NCI-H146 (cell line): ENCODE measurements at regions not wholly inside any gene's neighbourhood (a gene's known extent, or its start where the extent isn't known, plus 50 kb on each side); places are given as distances from the start of the nearest gene placed in this dataset.
"Not testable (repeated sequence)": the region's sequence is repeated elsewhere in the genome, so short reads cannot be mapped to it uniquely, and the experiment has no call there.

Source experiments
- DNase-seq: peaks from one replicate; lab custom pipeline; 2025; lab: John Stamatoyannopoulos, UW

DNA sequence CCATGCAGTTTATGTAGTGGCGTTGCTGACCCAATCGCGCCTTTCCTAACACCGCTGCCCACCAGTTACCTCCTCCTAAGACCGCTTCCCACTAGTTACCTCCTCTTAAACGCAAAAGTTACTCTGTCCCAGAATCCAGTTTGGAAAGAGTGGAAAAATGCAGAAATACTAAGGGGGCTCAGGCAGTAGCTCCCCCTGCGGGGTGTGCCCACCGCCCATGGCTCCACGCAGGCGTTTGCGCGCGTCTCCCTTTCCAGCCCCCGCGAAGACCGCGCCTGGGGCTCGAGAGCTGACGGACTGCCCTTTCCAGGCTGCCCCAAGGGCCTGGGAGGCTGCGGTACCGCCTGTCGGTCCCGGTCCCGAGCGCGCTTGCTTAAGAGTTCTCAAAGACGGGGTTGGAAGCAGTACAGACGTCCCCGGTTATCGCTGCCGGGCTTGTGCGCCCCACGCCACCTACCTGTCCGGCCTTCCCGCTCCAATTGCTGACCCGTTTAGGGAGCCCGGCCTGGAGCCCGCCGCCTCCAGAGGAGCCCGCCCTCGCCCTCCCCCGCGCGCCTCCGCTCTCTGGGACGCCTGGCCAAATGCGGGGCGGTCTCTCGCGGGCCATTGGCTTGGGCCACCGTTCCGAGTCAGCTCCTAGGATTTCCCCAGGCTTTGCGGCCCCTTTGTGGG is 414.1 kb upstream of the ESRRG start:
- no peak for DNase-seq

DNA sequence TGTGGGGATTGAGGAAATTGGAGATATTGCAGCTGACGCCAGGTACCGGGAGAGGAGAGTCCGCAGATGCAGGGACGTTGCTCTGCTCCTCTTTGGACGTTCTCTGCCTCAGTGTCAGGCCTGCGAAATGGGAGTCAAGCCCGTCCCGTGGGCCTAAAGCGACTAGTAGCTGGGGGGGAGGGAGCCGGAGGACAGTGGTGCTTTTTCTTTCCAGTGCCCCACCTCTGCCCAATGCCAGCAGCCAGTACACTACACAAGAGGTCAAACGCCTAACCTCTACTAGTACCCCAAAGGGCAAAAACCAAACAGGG is 413.6 kb upstream of the ESRRG start:
- DNase-seq, result no peak

DNA sequence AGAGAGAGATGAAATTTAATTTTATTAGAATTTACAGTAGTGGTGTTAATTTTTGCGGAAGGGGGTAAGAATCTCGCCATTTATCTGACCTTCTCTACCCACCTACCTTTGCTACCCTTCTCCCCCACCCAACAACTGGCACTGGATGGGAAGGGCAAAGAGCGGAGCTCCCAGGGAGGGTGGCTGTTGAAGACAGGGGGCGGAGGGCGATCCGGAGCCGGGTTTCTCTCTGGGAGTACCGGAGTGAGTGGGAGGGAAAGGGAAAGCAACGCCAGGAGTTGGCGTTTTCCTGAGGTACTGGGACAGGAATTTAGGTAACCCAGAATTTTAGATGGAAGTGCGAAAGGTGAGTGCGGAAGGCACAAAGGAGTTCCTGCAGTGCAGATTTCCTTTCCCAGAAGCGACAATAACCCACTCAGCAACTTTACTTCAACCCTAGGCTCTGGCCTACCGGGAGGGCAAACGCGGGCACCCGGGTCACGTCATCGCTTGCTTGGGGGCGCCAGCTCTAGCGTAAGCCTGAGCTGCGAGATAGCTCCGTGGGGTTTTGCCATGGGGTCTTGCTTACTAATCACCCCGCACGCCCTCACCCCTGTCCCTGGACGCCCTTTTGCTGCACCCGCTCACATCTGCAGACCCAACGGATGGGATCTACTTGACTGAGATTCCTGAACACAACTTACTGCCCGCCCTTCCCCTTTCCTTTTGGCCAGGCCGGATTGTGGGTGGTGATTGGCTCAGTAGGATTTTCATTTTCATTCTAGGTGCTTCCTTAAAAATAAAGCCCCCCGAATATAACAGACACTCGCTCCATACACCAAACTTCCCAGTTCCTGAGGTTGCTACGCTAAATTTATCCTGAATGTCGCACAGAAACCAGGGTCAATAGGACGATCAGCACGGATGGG is 413.0 kb upstream of the ESRRG start:
- peak; percentile 27 for DNase-seq

DNA sequence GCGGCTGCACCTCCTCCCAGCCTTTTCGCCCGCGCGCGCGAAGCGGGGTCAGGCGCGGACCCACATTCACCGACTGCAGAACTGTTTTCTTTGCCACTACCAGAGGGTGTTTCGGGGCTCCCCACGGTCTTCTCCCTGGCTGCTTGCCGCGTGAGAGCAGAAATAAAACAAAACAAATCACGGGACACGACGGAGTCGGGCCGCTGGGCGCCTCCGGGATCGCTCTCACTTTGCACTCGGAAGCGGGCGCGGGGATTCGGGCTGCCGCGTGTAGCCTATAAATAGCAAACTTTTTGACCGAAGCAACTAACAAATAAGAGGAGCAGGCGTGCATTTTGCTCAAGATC is 412.3 kb upstream of the ESRRG start:
- DNase-seq, result peak; percentile 61

DNA sequence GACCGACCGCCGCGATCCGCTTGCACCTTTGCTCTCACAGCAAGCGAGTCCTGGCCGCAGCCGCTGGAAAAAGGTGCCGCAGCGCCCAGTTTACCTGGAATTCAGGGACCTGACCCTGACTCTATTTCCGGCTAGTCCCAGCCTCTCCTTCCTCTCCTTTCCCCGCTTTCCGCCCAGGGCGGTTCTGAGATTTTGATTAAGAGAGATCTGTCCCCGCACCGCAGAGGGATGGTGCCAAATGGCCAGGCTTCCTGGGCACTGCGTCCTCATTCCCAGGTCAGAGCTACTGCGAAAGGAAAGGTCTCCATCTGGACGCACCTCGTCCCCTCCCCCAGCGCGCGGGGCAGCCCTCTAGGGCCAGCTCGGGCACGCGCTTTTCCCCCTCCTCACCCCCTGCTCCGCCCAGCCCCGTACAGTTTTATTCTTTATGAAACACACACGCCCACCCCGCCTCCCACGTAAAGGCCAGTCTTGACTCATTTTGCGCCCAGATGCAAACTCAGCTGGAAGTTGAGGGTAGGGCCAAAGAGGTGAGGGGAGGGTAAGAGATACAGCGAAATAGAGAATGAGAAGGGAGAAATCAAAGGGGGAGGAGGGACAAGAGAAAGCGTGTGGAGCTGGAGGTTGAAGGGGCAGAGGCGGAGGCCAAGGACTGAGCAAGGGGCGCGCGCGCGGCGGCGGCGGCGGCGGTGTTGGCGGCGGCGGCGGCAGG is 411.8 kb upstream of the ESRRG start:
- peak; percentile 71 for DNase-seq

DNA sequence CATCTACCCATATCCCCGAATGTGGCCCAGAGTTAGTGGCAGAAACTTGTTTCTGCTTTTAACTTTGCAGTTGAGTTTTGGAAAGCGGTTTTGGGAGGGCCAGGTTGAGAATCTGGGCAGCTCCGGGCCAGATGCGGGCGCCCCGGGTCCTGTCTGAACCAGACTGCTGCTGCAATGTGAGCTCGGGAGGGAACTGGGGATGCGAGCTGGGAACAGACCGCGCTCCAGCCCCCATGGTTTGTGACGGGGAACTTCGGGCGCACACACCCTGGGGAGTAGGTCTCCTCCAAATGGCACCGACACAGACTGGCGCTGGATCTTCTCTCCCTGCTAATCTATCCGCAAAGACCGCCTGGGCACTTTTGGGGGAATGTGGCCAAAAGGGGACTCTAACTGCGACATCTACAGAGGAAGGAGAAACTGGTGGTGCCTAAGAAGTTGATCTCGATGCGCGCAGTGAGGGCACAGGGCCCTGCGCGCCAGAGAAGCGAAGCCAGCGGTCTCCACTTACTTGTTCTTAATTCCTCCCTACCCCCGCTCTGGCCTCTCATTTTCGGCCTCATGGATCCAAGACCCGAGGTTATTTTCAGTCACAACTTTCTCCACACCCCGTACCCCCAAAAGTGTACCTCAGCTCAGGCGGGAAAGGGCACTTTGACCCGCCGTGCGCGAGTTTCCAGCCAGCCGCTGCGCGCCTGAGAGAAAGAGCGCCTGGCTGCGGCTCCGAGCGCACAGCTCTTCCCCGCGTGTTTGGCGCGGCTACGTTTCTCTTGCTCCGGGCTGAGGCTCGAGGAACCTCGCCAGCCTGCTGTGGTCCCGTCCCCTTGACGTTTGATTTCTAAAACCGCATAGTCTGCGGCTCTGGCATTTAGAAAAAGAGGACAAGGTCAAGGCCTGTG is 411.0 kb upstream of the ESRRG start:
- DNase-seq, result no peak

DNA sequence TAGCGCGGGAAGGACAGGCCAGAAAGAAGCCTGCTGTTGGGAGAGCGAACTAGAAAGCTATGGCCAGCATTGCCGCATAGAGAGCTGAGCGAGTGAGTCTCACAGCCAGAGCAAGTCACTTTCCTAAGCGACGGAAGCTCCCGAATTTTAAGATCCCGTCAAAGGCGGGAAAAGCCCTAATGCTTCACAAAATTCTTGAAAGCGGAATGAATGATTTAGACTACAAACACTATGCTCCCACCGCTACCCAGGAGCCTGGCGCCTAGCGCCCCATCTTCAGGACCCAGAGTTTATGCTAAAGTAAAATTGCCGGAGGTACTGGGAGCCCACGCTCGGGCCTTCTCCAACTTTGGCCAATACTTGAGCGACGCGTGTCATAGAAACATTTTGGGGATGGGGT is 409.9 kb upstream of the ESRRG start:
- no peak for DNase-seq

DNA sequence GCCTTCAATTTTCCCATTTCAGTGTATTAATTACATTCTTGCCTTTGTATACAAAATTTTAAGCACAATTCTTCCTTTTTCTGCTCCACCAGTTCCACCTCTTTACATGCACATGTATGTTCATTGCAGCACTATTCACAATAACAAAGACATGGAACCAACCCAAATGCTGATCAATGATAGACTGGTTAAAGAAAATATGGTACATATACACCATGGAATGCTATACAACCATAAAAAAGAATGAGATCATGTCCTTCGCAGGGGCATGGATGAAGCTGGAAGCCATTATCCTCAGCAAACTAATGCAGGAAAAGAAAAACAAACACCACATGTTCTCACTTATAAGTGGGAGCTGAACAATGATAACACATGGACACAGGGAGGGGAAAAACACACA is 400.1 kb upstream of the ESRRG start:
- not testable (repeated sequence) for DNase-seq

DNA sequence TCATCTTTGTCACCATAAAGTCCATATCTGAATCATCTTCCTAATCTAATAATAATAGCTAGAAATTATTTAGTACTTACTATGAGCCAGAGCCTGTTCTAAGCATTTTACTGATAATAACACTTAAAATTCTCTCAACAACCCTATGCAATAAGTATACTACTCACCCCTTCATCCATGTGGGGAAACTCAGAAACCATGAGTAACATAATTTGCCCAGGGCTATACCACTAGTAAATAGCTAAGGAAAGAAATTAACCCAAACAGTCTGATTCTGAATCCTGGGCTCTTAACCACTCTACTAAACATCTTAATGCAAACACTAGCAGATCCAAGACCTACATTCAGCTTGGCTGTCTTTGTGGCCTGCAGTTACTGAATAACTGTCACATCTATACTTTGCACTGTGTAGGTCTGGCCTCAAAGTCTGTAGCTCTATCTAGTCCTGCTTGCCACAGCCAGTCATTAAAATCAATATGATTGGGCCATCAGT is 394.8 kb upstream of the ESRRG start:
- DNase-seq, result no peak

DNA sequence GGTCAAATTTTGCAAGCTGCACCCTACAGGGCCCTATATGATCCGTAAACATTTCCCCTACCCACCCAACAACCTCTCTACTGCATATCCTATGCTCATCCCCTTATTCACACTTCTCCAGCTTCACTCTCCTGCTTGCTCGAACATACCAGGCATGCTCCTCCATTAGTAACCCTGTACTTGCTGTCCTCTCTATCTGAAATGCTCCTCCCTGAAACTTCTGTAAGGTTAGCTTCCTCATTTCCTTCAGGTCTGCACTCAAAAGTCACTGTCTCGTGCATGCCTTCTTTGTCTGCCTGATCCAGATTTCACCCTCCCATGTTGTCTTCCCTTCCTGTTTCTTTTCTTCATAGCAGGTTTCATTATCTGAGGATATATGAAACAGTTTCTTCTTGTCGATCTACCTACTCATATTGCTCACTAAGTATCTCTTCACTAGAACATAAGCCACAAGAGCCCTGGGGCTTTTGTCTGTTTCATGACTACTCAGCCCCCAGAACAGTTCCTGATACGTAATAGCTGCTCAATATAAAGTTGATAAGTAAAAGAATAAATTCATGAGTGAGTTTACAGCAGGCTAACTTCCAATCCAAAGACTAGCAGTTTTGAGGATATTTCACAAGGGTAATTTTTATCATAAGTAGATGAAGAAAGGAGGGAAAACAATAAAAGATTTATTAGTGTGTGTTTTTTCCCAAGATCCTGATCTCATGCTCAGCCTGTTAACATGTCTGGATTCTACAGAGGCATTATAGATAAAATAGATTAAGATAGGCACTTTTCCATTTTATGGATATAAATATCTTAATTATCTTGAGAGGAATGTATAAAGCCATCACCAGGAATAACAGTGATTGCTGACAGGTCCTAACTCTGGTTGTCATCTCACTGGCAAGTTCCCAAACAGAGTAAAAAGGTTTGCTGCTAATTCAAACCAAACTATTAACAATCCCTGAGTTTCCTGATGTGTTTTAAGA is 392.5 kb upstream of the ESRRG start:
- DNase-seq, result no peak

DNA sequence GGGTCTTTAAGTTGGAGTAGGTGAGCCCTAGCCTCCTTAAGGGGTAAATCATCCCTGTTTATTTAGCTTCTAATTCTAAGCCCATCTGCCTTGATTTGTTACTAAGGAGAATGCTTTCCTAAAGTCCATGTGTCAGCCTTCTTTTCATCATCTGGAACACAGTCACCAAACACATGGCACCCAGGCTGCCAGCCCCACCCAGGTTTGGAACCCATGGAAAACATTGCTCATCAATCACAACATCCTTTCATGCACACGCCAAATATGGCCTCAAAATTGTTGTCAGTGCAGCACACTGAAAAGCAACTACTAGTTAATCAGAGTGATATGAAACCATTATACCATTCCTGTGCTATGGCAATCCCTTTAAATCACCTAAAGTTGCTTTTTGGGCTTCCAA is 386.7 kb upstream of the ESRRG start:
- DNase-seq, result no peak

DNA sequence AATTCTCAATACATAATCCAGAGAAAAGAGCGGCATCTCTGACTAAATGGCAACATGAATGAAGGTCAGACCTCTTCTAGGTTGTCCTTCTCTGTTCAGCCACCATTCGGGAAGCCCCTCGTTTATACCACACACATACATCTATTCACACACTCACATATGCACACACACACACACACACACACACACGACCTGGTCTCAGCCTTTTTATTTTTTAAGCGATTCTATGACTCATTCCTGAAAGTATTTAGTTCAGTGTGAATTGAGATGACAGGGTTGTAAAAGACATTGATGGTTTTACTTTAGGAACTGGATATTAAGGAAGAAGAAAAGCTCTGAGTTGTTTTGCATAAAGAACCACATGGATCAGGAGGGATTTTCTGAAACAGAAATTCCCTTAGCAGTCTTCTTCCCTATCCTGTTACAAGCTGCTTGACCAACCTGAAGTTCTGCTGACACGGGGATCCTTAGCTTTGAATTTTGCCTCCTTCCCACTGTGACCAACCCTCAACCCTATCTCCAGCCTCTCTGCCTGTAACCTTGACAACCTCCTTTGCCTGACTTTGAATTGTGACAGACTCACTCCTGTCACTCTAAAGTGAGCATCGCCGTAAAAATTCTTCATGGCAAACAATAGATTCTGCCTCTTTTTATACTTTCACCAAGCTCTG is 383.1 kb upstream of the ESRRG start:
- no peak for DNase-seq

DNA sequence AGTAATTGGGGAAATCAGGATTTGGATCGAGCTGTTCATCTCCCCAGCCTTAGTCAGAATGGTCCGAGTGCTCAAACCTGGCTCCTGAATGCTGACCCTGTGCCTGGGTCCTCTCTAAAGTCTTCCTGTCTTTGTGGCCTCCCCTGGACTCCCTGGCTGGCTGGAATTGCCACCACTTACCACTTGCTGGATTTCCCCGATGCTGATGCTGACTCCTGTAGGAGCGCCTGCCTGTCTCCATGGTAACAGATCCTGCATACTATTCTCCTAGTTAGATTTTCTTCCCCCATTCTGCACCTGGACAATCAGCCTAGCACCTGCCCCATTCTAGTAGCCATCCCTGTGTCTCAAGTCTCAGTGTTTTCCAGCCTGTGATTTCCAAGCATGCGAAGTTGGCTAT is 382.2 kb upstream of the ESRRG start:
- peak; percentile 79 for DNase-seq

DNA sequence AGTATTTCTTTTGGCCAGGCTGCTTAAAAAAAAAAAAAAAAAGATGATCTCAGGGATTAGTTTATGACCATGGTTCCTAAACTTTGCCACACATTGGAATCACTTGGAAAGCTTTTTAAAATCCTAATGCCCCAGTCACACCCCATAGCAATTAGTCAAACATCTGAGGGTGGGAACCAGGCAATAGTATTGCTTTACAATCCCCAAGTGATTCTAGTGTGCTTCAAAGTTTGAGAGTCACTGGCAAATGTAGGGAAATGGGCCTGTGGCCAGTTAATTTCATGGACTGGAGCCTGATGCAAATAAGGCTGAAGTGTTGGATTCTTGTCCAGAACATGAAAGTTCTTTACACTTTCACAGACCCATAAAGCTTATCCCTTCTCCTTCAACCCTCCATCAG is 374.6 kb upstream of the ESRRG start:
- no peak for DNase-seq

DNA sequence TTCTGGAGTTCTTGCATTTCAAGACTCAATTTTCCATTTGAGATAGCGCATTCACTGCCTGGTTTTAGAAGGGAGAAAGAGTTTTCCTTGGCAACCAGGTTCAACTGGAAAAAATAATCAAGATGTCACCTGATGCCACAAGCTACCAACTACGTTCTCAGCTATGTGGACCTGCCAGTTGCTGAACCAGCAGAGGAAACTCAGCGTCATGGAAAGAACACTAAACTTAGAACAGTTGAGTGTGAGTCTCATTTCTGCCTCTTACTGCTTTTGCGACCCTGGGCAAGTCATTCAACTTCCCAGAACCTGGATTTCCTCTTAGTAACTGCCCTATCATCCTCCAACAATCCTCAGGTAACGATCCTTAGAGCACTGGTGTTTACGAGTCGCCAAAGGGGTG is 373.0 kb upstream of the ESRRG start:
- DNase-seq, result no peak

DNA sequence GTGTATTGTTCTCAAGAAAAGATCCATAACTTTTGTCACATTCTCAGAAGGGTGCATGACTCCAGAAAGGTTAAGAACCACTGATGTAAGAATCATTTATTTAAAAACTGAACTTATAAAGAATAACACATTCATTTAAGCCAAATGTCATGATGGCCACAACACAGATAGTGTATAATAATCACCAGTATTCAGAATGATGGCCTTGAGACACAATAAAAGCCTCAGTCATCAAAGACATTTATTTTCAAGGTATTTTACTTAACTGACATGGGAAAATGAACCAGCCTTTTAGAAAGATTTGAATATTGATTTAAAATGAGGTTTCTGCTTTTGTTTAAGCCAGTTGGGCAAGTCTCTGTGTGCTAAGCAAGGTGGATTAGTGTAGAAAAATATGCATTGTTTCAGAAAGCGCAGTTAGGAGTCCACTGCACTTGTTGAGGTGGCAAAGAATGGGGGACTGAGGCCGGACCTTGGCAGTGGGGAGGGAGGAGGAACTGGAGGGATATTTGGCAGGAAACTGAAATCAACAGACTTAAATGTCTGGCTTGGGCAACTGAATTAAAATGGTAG is 371.9 kb upstream of the ESRRG start:
- DNase-seq, result no peak

DNA sequence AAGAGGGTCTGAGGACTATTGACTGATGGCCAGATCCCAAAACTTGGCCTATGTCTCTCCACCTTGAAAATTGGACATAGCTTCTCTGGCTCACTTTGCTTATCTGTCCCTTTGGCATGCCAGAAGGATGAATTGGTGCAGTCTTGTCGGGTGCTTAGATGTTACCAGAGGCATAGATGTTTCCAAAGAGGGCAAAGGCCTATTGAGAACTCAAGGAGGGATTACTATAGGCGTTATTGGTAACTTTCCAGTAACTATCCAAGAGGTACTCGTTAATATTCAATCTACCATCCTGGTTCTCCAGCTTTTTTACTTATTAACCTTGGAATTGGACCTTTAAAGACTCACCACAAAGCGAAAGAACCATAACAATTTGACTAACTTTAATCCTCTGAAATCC is 368.3 kb upstream of the ESRRG start:
- DNase-seq, result no peak

DNA sequence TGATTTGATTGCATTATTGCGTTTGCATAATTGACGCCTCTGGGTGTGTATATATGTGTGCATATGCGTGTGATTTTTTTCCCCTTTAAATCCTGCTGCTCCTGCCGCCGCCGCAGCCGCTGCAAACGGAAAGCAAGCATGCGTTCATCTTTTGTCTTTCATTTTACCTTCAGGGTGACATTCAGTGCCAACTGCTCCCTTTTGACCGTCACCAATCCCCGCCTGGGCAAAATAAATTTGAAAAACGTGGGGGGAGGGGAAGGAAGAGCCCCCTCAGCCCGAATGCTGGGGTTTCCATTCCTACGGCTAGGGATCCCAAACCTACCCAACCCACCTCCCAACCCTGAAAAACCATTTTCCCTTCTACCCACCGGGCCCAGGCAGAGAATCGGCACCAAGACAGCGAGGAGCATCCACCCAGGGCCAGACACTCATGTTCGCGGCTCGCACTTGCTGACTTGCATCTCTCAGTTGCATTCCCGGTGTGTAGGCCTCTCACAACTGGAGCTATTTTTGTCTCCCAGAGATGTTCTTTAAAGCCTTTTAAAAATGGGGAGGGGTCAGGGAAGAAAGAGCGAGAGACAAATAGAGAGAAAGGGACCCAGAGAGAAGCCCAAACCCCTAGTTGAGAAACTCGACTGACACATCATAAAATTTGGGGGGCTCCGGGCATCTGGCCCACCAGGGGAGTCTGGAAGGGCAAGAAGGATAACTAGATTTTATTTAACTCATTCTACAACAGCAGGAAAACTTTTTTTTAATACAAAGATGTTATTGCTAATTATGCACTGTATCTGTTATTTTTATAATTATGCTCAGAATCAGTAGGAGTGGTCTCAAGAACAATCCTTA is 367.1 kb upstream of the ESRRG start:
- peak; percentile 61 for DNase-seq
